ENCODE measurements at regions not wholly inside any gene's neighbourhood (a gene's known extent, or its start where the extent isn't known, plus 50 kb on each side); places are given as distances from the start of the nearest gene placed in this dataset.

DNA sequence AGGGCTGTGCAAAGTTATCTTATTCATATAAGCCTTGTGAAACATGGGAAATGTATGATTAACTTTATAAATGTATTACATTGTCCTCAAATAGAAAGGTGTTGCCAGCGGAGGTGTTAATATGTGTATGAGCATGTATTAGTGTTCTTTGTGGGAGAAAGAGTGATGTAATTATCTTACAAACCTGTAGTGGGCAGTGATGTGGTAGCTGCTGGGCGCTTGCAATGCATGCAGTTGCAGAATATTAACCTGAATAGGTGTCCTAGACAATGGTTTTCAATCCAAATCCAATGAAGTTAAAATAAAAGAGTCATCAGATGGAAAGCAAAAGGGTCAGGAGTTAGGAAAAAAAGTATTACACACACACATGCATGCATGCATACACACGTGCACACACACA is 881.3 kb upstream of the CADM2 start:
- no peak for DNase-seq

DNA sequence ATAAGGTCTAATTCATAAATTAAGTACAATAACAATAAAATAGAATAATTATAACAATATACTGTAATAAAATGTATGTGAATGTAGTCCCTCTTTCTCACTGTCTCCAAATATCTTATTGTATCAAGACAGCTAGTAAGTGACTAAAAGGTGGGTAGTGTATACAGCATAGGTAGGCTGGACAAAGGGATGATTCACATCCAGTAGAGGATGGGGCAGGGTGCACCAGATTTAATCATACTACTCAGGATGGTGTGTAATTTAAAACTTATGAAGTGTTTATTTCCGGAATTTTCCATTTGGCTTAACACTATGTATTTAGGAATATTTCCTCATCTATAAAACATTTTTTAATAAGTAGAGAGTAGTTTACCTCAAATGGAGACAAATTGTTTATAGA is 876.1 kb upstream of the CADM2 start:
- no peak for DNase-seq

DNA sequence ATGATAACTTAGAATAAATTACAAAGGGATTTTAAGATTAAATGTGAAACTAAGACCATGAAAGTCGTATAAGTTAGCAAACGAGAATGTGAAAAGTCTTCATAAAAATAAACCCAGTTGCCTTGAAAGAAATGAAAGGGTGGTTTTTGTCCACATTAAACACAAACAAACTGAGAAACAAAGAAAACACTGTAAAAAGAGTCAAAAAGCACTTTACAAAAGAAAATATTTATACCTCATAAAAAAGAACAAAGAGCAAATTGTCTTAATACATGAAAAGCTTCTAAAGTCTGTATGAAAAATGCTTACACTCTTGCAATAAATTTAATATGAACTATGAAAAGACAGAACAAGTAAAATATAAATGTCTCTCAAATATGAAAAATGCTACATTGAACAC is 865.9 kb upstream of the CADM2 start:
- DNase-seq, result no peak

DNA sequence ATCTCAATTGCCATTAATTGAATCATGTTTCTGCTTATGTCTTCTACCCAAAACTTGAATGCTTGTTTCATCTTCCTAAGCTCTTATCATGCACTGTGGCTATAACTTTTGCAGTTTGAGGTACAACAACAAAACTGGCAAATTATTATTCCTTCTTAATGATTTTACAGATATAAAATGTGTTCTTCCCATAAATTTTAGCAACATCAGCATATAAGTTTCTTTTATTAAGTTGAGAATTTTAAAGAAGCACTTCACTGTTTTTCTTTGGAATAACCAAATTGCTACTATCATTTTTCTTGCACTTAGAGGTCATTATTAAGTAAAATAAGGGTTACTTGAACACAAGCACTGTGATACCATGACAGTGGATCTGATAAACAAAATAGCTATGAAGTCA is 862.6 kb upstream of the CADM2 start:
- no peak for DNase-seq

DNA sequence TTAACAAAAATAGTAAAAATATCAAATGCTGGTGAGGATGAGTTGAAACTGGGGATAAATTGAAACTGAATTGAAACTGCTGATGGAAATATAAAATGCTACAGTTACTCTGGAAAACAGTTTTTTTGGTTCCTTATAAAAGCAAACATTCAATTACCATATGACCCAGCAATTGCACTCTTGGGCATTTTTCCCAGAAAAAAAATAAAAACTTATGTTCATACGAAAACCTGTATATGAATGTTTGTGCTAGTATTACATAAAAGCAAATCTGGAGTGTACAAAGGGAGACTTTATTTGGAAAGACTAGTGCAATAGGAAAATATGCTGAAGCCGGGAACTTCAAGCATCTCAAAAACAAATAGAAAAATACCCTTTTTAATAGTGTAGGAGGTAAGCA is 857.9 kb upstream of the CADM2 start:
- no peak for DNase-seq

DNA sequence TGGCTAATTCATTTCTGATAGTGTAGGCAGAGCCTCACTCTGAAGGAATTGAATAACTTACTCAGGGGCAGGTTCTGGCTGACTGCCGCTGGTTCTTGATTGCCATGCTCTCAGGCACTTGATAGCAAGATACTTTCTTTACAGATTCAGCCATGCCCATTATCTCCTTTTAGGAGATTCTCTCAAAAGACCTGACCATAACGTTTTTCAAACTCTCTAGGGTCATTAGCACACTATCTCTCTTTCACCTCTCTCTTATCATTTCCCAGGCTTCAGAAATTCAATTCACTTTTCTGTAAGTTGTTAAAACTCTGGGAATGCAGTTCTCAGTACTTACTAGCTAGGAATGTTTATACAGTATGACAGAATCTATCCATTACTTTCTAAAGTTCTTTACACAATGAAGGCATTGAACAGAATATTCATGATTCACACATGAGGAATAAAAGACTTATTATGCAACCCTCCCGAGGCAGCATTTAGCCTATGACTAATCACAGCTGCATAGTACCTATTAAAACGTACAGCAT is 850.3 kb upstream of the CADM2 start:
- no peak for DNase-seq

DNA sequence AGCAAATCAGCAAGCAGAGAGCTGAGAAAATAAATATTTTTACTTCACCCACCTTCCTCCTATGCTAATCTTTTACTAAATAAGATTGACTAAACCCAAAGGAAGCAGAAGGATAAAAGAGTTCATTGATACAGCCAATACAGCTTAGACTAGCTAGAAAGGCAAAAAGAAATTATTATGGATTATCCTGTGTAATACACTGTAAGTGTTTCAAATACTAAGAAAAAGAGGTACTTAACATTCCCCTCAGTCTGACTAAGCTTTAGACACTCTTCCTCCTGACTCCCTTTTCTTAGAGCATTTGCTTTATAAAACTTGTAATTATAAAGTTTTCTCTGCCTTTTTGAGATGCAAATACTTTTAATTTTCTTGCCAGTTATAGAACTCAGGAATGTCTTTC is 848.9 kb upstream of the CADM2 start:
- no peak for DNase-seq

DNA sequence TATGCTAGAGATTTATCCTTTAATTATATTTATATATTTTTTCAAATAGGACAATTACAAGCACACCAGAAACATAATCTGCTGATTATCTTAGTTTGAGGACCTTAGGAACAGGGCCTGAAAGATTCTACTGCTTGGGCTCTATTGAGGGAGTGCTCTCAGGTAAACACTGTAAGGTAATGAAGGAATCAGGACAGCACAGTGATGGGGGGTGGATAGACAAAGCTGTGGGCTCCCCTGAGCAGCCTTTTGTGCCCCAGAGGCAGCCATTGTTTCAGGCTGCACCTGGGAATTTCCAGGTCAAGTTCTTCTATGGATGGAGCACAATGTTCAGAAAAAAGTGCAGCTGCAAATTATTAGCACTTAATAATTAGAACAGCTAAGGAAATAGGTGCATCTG is 848.0 kb upstream of the CADM2 start:
- DNase-seq, result no peak

DNA sequence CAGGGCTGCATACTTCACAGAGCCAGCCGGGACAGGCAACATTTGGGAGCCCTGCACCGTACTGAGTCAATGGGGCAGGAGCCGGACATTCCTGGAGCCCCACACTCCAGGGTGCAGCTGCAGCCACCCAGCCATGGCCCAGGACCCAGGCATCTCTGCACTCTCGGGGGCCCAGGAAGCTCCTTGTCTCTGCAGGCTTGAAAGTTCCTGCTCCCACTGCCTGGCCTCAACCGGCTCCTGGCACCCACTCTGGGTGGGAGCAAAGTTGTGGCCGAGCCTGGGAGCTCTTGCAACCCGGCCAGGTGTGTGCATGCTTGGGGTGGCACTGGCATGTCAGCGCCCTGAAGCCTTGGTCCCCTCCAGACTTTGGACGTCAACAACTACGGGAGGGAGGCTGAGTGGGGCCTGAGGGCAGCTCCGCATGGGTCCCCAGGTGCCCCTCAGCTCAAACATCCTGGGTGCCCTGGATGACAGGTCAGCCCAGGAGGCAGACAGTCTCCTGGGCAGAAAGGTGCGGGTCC is 833.5 kb upstream of the CADM2 start:
- DNase-seq, result no peak

DNA sequence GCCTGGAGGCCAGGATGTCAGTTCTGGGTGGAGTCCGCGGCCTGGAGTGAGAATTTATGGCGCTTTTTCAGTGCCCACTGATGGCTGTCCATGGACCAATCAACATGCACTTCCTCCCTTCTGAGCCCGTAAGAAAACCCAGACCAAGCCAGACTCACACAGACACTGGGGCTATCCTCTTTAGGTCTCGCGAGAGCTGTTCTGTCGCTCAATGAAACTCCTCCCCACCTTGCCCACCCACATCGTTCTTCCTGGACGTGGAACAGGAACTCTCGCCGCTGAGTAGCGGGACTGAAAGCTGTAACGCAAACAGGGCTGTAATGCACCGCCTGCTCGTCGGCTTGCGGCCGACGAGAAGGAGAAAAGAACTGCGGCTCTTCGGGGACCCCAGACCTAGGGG is 833.0 kb upstream of the CADM2 start:
- no peak for DNase-seq

DNA sequence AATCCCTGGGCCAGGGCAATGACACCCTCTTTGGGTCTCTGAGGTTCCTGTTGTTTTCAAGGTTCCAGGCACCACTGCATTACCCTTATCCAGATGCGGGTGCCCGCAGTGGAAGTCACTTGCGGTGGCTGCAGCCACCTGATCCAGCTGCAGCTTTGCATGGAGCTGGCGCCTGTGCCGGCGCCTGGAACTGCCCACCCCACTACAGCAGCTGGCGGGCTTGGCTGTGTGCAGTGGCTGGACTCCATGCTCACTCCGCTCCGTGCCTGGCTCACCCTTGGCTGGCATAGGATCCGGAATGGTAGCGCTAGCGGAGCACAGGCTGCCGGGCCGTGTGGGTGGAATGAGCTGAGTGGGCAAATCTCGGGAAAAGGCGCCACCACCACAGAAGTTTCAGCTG is 832.6 kb upstream of the CADM2 start:
- no peak for DNase-seq

DNA sequence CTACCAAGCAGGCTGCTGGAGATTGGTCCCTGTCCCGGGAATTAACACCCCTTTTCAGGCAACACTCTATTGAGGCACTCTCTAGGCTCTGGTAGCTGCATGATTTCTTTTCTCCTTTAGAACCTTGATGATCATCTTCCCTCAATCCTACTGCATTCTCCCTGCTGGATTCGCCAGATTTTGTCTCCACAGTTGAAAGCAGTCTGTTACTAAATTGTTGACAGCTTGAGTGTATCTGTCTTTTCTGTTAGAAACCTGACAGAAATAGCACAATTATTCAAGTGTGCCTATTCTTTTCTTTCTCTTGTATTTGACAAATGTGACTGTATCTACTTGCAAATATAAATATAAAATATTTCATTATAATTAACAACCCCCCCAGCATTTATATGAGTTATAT is 830.8 kb upstream of the CADM2 start:
- DNase-seq, result no peak

DNA sequence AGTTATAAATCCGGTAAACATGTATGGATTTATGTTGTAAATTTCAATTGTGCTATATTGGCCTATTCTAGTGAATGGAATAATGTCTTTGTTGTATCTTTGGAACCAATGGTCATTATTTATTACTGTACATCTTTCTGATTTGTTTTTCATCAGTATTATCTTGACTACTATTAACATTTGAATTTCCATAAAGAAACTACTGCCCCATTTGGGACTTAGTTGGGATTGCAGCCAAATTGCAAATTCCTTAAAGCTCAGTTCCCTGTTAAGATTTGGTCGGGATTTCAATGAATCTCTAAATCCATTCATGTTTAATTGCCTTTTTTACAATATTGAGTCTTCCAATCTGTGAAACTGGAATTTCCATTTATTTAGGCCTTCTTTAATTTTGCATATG is 822.4 kb upstream of the CADM2 start:
- DNase-seq, result no peak

DNA sequence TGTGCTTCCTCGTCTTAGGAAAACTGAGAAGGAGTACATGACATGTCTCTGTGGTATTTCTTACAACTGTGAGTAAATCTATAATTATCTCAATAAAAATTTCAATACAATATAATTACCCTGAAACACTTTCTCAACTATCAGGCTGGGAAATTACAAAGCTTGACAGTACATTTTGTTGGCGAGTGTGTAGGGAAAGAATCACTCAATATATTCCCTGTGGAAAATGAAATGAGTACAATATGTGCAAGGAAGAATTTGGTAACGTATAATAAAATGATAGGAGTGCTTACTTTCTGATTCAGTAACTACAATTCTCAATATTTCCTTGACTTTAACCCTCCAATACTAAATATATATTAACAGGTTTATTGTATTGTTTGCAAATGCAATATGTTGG is 818.2 kb upstream of the CADM2 start:
- no peak for DNase-seq

DNA sequence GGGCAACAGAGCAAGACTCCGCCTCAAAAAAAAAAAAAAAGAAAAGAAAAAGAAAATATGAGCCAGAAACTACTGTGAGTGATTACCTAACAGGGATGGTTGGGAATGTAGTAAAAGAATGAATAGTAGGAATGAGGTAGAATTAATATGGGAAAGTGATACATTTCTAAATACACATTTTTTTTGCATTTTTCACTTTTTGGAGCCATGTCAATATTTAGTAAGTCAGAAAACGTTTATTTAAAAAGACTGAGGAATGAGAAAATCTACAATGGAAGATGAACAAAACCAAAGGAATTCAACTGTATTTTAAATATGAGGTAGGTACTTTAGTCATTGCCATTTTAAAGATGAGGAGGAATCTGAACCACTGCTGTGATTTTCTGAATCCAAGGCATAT is 817.2 kb upstream of the CADM2 start:
- no peak for DNase-seq

DNA sequence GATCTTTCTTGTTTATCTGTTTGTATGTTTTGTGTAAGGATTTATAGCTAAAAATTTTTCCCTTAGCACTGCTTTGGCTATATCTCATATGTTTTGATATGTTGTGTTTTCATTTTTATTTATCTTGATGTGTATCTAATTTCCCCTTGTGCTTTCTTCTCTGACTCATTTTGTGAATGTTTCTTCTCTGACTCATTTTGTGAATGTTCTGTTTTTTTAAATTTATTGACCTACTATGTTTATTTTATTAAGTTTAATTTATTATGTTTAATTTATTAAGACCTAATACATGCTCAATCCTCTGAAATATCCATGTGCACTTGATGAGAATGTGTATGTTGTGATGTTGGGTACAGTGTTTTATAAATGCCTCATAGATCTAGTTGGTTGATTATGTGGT is 793.5 kb upstream of the CADM2 start:
- DNase-seq, result no peak

DNA sequence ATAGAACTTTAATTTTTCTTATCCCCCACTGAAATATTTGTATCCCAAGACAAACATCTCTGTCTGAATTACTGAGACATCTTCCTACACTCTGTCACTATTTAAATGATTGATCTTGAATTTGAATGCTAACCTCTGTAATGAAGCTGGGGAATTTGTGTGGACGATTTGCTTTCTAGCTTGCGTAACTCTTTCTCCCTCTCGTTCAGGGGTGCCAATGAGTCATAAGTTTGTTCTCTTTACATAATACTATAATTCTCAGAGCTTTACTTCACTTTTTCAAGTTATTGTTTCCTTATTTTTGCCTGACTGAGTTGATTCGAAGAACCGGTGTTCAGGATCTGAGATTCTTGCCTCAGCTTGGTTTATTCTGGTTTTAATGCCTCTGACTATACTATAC is 783.3 kb upstream of the CADM2 start:
- no peak for DNase-seq

DNA sequence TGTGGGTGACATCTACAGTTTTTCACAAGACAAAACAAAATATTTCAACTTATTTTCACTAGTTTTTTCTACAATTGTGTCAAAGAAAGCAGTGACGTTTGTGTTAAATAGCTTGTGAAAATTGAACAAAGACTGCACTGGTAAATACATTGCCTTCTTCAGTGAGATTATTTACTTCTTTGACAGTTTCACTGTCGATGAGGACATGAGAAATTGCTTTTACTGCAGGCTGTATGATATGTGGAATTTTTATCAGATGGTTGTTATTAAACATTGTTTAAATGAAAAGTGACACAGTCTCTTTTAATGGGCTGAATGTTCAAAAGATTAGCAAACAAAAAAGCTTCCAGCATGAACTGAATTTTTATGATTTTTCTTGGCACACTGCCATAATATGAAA is 773.9 kb upstream of the CADM2 start:
- no peak for DNase-seq

DNA sequence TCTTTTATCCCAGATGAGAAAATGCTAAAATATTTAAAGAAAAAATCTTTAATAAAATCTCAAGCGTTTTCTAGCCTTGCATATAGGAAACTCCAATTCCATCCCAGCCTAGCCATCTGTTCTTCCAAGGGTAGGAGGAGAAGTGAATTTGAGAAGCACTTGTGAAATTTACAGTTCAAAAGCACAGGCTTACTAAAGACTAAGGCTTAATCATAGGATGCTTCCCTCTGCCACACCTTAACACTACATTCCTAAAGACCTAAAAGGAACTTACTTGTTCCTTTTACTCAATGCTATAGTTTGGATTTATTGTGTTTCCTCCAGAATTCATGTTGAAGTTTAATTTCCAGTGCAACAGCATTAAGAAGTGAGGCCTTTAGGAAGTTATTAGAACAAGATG is 764.8 kb upstream of the CADM2 start:
- no peak for DNase-seq

DNA sequence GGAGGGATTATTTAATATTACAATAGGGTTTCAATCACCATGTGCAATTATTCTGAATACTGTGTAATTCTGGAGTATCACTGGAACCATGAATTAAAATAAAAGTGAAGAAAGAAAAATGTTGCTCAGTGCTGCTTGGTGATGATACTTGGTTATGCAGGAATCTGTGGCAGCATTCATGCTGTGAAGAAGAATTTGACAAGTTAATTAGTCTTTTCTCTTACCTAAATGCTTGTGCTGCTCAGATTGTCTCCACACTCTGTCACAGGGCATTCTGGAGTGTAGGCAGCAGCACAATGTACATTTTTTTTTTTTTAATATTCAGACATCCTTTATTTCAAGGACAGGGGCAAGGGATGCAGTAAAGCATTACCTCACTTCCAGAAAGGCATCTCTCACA is 749.3 kb upstream of the CADM2 start:
- DNase-seq, result no peak

DNA sequence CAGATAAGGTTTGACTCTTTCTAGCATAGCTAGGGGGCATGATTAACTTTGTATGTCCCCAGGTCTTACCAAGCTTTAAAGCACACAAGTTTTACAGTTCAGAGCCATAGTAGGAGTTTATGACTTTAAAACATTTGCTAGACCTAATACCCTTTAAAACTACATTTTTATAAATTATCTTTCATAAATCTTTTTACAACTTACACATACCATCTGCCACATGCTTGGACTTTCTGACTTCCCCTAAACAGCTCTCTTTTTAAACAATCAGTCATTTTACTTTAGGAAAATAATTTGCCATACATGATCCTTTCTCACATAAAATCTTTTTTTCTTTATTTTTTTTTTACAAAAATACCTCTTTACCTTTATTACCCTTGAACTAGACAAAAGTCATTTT is 735.3 kb upstream of the CADM2 start:
- no peak for DNase-seq

DNA sequence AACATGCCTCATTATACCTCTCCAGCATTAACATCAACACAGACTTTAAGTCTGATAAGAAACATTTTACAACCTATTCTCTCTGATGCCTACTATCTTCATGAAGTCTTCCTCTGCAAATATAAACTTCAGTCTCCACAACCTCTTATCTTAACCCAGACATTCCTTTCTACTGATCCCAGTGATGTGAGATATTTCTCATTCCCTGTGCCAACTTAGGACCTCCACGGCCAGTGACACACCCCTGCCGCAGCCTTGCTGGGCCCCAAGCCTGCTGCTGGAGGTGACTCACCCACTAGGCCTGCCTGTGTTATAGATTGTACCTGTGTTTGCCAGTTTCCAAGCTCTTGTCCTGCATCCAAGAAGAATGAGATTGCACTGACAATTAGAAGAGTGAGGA is 734.5 kb upstream of the CADM2 start:
- no peak for DNase-seq

DNA sequence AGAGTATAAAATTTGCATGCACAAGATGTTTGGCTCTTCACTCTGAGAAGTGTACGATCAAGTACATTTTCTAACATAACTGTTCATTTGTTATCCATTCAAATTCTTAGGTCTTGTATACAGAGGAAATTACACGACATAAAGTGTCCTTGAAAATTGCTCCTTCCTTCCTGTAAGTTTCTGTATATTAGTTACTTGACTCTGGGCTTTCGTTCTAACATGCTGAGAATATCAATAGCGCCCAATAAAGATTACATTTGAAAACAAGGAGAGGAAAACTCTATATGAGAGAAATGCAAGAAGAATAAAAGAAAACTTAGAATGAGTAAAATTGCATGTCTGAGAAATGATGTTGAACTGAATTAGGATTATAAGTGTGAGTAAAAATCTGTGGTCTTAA is 722.5 kb upstream of the CADM2 start:
- DNase-seq, result no peak

DNA sequence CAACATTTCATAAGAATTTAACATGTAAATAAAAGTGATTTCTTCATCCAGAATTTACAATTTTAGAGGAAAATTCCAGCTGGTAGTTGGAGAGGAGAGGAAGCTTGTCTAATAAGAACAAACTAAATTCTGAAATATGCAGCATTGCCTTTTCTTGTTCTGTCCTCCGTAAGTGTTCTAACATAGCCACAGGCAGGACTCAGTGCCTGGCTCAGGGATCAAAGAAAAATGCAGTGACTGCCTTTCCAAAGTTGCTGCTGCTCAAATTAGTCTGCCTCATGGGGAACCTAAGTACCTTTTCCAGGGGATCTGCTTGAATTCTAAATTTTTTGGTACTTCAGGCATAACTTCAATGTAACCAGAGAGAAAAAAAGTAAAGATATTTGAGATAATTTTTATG is 713.0 kb upstream of the CADM2 start:
- DNase-seq, result no peak

DNA sequence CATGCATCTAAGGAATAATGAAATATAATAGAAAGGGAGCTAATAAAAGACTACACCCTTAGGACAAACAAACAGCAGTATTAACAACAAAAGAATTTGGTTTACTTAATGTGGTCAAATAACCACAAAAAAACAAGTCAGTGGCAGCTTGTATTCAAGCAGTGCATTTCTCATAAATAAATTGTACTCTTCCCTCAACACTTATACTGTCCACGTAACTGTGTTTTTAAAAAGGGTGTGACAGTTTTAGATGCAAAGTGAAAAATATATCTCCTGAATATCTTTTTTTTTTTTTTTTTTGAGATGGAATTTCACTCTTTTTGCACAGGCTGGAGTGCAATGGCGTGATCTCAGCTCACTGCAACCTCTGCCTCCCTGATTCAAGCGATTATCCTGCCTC is 698.2 kb upstream of the CADM2 start:
- DNase-seq, result no peak

DNA sequence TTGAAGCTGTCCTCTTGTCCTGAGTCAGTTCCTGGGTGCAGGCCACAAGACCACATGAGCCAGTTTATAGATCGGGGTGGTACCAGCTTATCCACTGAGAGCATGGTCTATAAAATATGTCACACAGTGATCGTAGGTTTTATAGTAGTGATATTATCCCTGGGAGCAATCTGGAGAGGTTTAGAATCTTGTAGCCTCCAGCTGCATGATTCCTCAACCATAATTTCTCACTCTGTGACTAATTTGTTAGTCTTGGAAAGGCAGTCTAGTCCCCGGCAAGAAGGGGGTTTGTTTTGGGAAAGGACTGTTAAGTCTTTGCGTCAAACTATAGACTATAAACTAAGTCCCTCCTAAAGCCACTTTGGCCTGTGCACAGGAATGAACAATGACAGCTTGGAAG is 693.0 kb upstream of the CADM2 start:
- DNase-seq, result no peak
